ENCODE measurements at regions not wholly inside any gene's neighbourhood (a gene's known extent, or its start where the extent isn't known, plus 50 kb on each side); places are given as distances from the start of the nearest gene placed in this dataset.

DNA sequence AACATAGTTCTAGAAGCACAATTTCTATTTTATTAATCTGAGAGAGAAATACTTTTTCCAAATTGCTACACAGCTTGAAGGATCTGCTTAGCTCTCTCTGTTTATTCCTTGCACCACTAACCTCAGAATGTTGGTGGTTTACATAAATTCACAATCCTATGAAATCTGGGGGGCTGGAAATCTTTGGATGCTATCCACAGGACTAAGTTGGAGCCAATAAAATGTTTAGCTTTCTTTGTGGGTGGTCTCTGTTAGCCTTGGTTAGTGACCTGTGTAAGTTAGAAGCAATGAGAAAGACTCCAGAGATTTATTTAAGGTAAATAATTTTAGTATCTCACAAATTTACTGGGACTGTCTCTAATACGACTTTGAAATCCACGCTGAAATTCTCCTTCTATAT, 418.1 kb downstream of the ADGRL2 start:
- no peak for TF ChIP-seq CTCF (IDR thresholded peaks at IDR 0.05)
- TF ChIP-seq POLR2A (IDR thresholded peaks at IDR 0.05): no peak
